Activated effector memory CD4-positive, alpha-beta T cell treated with anti-CD3 and anti-CD28 coated beads, Interleukin-2, amount 50 U/mL, for 16 hours (primary cell): ENCODE measurements at regions not wholly inside any gene's neighbourhood (a gene's known extent, or its start where the extent isn't known, plus 50 kb on each side); places are given as distances from the start of the nearest gene placed in this dataset.
"Not testable (repeated sequence)": the region's sequence is repeated elsewhere in the genome, so short reads cannot be mapped to it uniquely, and the experiment has no call there.

ENCODE experiments used
- DNase-seq: peaks from one replicate; pipeline ENCODE4 v3.0.0-alpha.2; 2020

GRCh38 chr10:58066126-58066525 is 201.6 kb downstream of the IPMK start:
- DNase-seq = no peak

GRCh38 chr10:58065529-58065815 is 202.2 kb downstream of the IPMK start:
- no peak for DNase-seq

- DNase-seq = no peak
These were observed 202.8 kb downstream of the IPMK start for GRCh38 chr10:58064714-58065528.

GRCh38 chr10:58063861-58064480 is 203.7 kb downstream of the IPMK start:
- DNase-seq = no peak

- not testable (repeated sequence) for DNase-seq
These were observed 209.0 kb downstream of the IPMK start for GRCh38 chr10:58058683-58059082.

- DNase-seq = no peak
These were observed 212.8 kb downstream of the IPMK start for GRCh38 chr10:58054881-58055280.

- no peak for DNase-seq
These were observed 214.9 kb downstream of the IPMK start for GRCh38 chr10:58052772-58053171.

GRCh38 chr10:58050575-58050974 is 217.1 kb downstream of the IPMK start:
- DNase-seq = no peak

- no peak for DNase-seq
These were observed 218.8 kb downstream of the IPMK start for GRCh38 chr10:58048936-58049335.

- no peak for DNase-seq
These were observed 223.6 kb downstream of the IPMK start for GRCh38 chr10:58044072-58044471.

- no peak for DNase-seq
These were observed 225.8 kb downstream of the IPMK start for GRCh38 chr10:58041901-58042300.

- DNase-seq = no peak
These were observed 237.5 kb downstream of the IPMK start for GRCh38 chr10:58030208-58030607.

- DNase-seq = no peak
These were observed 238.9 kb downstream of the IPMK start for GRCh38 chr10:58028597-58029366.

GRCh38 chr10:58027426-58027825 is 240.3 kb downstream of the IPMK start:
- DNase-seq = no peak

- no peak for DNase-seq
These were observed 241.7 kb downstream of the IPMK start for GRCh38 chr10:58026036-58026435.

- DNase-seq = no peak
These were observed 244.2 kb downstream of the IPMK start for GRCh38 chr10:58023341-58024073.

GRCh38 chr10:58019863-58020537 is 247.7 kb downstream of the IPMK start:
- DNase-seq = no peak

GRCh38 chr10:58017719-58018367 is 249.9 kb downstream of the IPMK start:
- no peak for DNase-seq

GRCh38 chr10:58016614-58017013 is 251.1 kb downstream of the IPMK start:
- no peak for DNase-seq

- no peak for DNase-seq
These were observed 253.3 kb downstream of the IPMK start for GRCh38 chr10:58014436-58014835.

GRCh38 chr10:58013406-58013805 is 254.3 kb downstream of the IPMK start:
- DNase-seq = no peak

GRCh38 chr10:58010073-58010702 is 257.5 kb downstream of the IPMK start:
- DNase-seq = no peak
